Right atrium auricular region (tissue), 2 donors: ENCODE measurements at regions not wholly inside any gene's neighbourhood (a gene's known extent, or its start where the extent isn't known, plus 50 kb on each side); places are given as distances from the start of the nearest gene placed in this dataset.
A peak's percentile ranks its signal among the peaks of the same experiment; 100 is the strongest.
"Not testable (repeated sequence)": the region's sequence is repeated elsewhere in the genome, so short reads cannot be mapped to it uniquely, and the experiment has no call there.

ENCODE experiments used
- DNase-seq: peaks from one replicate; pipeline ENCODE4 v3.0.0-alpha.2; 2019; ENCODE audit warnings: low spot score
- H3K27ac ChIP-seq, 2 donors: fragments of 200-600 bp; sonication (generic); 1 replicate in 1 of 2; 2 replicates in 1 of 2; pipeline ENCODE4 v1.5.1; 2016 to 2019
- H3K27me3 ChIP-seq, 2 donors: fragments of 200-600 bp; sonication (generic); one replicate each; pipeline versions ENCODE4 v1.5.1 to v1.6.0; 2017 to 2019
- H3K36me3 ChIP-seq: fragments of 200-600 bp; sonication (generic); one replicate; pipeline ENCODE4 v1.5.1; 2016
- H3K4me1 ChIP-seq, 2 donors: fragments of 200-600 bp; sonication (generic); one replicate each; pipeline versions ENCODE4 v1.5.1 to v1.6.0; 2017 to 2019
- H3K4me3 ChIP-seq, 2 donors: fragments of 200-600 bp; sonication (generic); 1 replicate in 1 of 2; 2 replicates in 1 of 2; pipeline ENCODE4 v1.5.1; 2017 to 2019; ENCODE audit warnings: mild to moderate bottlenecking in 1 of 2, moderate library complexity in 1 of 2
- H3K9me3 ChIP-seq, 2 donors: fragments of 200-600 bp; sonication (generic); one replicate each; pipeline ENCODE4 v1.5.1; 2019
- CTCF ChIP-seq, 2 donors: fragments of 200-600 bp; sonication (generic); IDR thresholded peaks; one replicate each; pipeline ENCODE4 v1.5.1; 2019; ENCODE audit warnings: antibody characterized with exemption in 2 of 2

GRCh38 chr2:83109284-83109683 lies 1349.8 kb downstream of the SUCLG1 start:
- TF ChIP-seq CTCF (IDR thresholded peaks at IDR 0.05): no peak
- Histone ChIP-seq H3K36me3 (no peaks in the 10 kb centered on the region), H3K27ac (no peak overlapping the region), H3K4me3 (no peak overlapping the region), H3K27me3 (no peaks in the 10 kb centered on the region), H3K9me3 (no peaks in the 10 kb centered on the region), H3K4me1 (no peaks in the 10 kb centered on the region)
- DNase-seq: no peak

- no peak overlapping the region for H3K27ac ChIP-seq
- no peaks in the 10 kb centered on the region for H3K27me3 ChIP-seq
- TF ChIP-seq CTCF (IDR thresholded peaks at IDR 0.05): no peak
- H3K4me1 ChIP-seq: no peaks in the 10 kb centered on the region
- no peaks in the 10 kb centered on the region for H3K9me3 ChIP-seq
- DNase-seq: no peak
- H3K4me3 ChIP-seq: no peak overlapping the region
- no peaks in the 10 kb centered on the region for H3K36me3 ChIP-seq
Measured at GRCh38 chr2:83106853-83107252, 1352.2 kb downstream of the SUCLG1 start.

- DNase-seq: no peak
- Histone ChIP-seq H3K27me3 (no peaks in the 10 kb centered on the region), H3K4me1 (no peaks in the 10 kb centered on the region), H3K4me3 (no peak overlapping the region), H3K9me3 (no peaks in the 10 kb centered on the region), H3K36me3 (no peaks in the 10 kb centered on the region), H3K27ac (no peak overlapping the region)
- no peak for TF ChIP-seq CTCF (IDR thresholded peaks at IDR 0.05)
Measured at GRCh38 chr2:83104202-83104601, 1354.9 kb downstream of the SUCLG1 start.

DNA sequence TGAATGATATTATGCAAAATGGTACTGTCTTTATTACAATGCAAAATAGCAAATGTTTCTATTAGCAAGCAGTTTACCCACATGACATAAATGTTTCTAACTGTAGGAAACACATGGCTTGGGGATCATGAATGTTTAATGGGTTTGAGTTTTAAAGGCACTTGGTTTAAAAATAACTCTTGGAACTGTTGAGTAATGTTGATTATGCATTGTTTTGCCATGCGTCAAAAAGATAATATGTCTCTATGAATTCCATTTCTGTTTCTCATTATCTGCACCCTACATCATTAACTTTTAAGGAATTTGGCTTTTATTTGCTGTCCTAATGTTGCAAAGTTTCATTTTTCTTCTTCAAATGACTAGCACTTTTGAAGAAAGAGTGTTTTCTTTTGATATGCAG lies 1355.5 kb downstream of the SUCLG1 start:
- Histone ChIP-seq H3K4me1 (no peaks in the 10 kb centered on the region), H3K36me3 (no peaks in the 10 kb centered on the region), H3K27ac (peak overlapping the region in 1 of 2 donors; percentile 16), H3K9me3 (no peaks in the 10 kb centered on the region), H3K4me3 (no peak overlapping the region), H3K27me3 (no peaks in the 10 kb centered on the region)
- no peak for TF ChIP-seq CTCF (IDR thresholded peaks at IDR 0.05)
- no peak for DNase-seq

DNA sequence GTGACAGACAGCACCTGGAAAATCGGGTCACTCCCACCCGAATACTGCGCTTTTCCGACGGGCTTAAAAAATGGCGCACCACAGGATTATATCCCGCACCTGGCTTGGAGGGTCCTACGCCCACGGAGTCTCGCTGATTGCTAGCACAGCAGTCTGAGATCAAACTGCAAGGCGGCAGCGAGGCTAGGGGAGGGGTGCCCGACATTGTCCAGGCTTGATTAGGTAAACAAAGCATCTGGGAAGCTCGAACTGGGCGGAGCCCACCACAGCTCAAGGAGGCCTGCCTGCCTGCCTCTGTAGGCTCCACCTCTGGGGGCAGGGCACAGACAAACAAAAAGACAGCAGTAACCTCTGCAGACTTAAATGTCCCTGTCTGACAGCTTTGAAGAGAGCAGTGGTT lies 1370.0 kb downstream of the SUCLG1 start:
- not testable (repeated sequence) for H3K27ac ChIP-seq, H3K4me1 ChIP-seq, H3K27me3 ChIP-seq, H3K9me3 ChIP-seq, H3K4me3 ChIP-seq, H3K36me3 ChIP-seq, DNase-seq

DNA sequence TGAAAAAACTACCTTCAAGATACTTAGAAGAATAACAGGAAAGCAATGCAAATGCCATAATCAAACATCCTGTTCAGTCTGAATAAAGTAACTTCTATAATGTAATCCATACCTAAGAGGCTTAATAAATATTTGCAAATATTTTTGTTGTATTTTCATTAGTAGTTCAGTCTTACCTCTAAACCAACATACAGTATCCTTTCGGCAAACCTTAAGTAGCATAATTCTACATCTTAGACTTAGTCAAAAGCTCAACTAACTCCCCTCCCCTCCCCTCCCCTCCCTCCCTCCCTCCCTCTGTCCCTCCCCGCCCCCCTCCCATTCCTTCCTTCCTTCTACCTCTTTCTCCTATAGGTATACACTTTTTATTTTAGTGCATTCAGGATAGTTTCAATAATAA lies 1373.2 kb downstream of the SUCLG1 start:
- H3K9me3 ChIP-seq: no peaks in the 10 kb centered on the region
- no peak overlapping the region for H3K27ac ChIP-seq
- DNase-seq: no peak
- TF ChIP-seq CTCF (IDR thresholded peaks at IDR 0.05): no peak
- no peak overlapping the region for H3K4me3 ChIP-seq
- no peaks in the 10 kb centered on the region for H3K27me3 ChIP-seq
- peaks cover 0 to 19% of the 10 kb centered on the region in 2 donors for H3K4me1 ChIP-seq
- no peaks in the 10 kb centered on the region for H3K36me3 ChIP-seq
